ENCODE measurements at regions not wholly inside any gene's neighbourhood (a gene's known extent, or its start where the extent isn't known, plus 50 kb on each side); places are given as distances from the start of the nearest gene placed in this dataset.

DNA sequence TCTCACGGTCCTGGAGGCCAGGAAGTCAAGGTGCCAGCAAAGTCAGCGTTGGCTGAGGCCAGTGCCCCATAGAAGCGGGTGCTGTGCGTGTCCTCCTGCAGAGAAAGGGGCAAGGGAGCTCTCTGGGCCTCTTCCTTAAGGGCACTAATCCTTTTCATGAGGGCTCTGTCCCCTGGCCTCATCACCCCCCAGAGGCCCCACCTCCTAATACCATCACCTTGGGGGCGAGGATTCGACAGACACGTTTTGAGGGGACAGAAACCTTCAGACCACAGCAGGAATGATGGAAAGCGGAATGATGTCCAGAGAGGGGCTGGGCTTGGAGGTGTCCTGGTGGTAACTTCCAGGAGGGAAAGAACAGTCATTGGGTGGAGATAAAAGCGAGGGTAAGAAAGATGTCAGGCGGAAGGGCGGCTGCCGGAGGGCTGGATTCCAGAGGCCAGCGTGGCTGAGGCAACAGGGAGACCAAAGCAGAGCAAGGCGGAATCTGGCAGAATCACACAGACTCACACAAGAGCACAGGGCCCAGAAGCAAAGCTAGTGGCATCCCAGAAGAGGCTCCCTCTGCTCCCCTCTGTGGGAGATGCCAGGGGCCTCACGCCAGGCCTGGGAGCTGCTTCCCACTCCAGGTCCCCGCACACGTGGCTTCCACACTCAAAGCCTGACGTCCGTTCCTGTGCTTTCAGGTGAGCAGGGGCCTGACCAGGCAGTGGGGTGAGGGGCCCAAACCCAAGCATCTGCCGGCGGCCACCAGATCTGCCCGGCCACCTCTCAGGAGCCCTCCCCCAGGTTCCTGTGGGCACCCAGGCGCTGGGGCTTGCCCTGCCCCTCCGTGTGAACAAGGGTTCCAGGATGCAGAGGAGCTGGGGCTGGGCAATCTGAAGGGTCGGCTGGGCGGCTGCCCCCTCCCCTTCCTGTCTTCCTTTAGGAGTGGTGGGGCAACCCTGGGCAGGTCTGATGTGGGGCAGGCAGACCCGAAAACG lies 784.5 kb downstream of the BRD1 start:
- TF ChIP-seq ISL1 (CRISPR knock-in tag; IDR thresholded peaks at IDR 0.05) (no peak), RARB (CRISPR knock-in tag; IDR thresholded peaks at IDR 0.05) (no peak), GLIS3 (CRISPR knock-in tag; IDR thresholded peaks at IDR 0.05) (no peak), TOX (CRISPR knock-in tag; IDR thresholded peaks at IDR 0.05; ENCODE audit: borderline replicate concordance) (no peak), ARNTL (CRISPR knock-in tag; IDR thresholded peaks at IDR 0.05; ENCODE audit: borderline replicate concordance, low read depth) (no peak), ESRRG (CRISPR knock-in tag; IDR thresholded peaks at IDR 0.05) (no peak), ZC3H10 (CRISPR knock-in tag; IDR thresholded peaks at IDR 0.05) (no peak), ZNF70 (CRISPR knock-in tag; IDR thresholded peaks at IDR 0.05) (no peak), BACH2 (CRISPR knock-in tag; IDR thresholded peaks at IDR 0.05; ENCODE audit: borderline replicate concordance) (no peak), TCF4 (CRISPR knock-in tag; IDR thresholded peaks at IDR 0.05; ENCODE audit: borderline replicate concordance) (no peak)
- TF ChIP-seq, protein P1, sequence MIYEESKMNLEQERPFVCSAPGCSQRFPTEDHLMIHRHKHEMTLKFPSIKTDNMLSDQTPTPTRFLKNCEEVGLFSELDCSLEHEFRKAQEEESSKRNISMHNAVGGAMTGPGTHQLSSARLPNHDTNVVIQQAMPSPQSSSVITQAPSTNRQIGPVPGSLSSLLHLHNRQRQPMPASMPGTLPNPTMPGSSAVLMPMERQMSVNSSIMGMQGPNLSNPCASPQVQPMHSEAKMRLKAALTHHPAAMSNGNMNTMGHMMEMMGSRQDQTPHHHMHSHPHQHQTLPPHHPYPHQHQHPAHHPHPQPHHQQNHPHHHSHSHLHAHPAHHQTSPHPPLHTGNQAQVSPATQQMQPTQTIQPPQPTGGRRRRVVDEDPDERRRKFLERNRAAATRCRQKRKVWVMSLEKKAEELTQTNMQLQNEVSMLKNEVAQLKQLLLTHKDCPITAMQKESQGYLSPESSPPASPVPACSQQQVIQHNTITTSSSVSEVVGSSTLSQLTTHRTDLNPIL (CRISPR knock-in tag; IDR thresholded peaks at IDR 0.05; ENCODE audit: low read depth), result no peak
- TF ChIP-seq, protein P2, sequence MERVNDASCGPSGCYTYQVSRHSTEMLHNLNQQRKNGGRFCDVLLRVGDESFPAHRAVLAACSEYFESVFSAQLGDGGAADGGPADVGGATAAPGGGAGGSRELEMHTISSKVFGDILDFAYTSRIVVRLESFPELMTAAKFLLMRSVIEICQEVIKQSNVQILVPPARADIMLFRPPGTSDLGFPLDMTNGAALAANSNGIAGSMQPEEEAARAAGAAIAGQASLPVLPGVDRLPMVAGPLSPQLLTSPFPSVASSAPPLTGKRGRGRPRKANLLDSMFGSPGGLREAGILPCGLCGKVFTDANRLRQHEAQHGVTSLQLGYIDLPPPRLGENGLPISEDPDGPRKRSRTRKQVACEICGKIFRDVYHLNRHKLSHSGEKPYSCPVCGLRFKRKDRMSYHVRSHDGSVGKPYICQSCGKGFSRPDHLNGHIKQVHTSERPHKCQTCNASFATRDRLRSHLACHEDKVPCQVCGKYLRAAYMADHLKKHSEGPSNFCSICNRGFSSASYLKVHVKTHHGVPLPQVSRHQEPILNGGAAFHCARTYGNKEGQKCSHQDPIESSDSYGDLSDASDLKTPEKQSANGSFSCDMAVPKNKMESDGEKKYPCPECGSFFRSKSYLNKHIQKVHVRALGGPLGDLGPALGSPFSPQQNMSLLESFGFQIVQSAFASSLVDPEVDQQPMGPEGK (CRISPR knock-in tag; IDR thresholded peaks at IDR 0.05; ENCODE audit: borderline replicate concordance), result no peak

Data from SK-N-SH treated with all-trans-retinoic acid at 6 μM for 48 hours (cell line).